ENCODE measurements at regions not wholly inside any gene's neighbourhood (a gene's known extent, or its start where the extent isn't known, plus 50 kb on each side); places are given as distances from the start of the nearest gene placed in this dataset.
A peak's percentile ranks its signal among the peaks of the same experiment; 100 is the strongest.

GRCh38 chr14:55847766-55848165 is 267.8 kb downstream of the KTN1 start:
- DNase-seq (ENCODE audit: extremely low read depth, low read depth): no peak
- TF ChIP-seq CTCF (IDR thresholded peaks at IDR 0.05; ENCODE audit: low read depth, low read length): no peak

DNA sequence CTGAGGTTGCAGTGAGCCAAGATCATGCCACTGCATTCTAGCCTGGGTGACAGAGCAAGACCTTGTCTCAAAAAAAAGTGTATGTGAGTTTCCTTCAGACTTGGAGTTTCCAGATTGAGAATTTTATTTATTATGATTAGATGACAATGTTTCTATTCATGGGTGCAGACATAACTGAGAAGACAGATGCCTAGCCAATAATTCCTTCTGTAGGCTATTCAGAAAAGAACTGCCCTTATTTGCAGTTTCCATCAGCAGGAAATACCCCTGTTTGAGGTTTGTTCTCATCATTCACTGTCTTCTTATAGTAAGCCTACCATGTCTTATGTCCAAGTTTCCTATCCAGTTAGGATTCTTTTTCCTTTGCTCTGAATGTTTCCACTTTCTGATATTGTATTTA is 269.0 kb downstream of the KTN1 start:
- TF ChIP-seq CTCF (IDR thresholded peaks at IDR 0.05; ENCODE audit: low read depth, low read length): no peak
- DNase-seq (ENCODE audit: extremely low read depth, low read depth): no peak

DNA sequence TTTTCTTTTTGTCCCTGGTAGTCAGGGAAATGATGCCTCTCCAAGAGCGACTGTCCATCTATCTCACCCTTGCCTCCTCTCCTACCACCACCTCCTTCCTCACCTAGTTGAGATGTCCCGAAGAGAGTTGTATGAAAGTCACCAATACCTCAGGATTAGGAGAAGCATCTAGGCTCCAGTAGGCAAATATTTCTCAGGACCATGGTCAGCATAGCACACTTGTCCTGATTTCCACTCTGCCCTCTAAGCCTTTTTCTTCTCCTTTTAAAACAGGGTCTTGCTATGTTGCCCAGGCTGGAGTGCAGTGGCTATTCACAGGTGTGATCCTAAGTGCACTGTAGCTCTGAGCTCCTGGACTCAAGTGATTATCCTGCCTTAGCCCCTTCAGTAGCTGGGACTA is 268.4 kb upstream of the PELI2 start:
- DNase-seq (ENCODE audit: extremely low read depth, low read depth): no peak
- no peak for TF ChIP-seq CTCF (IDR thresholded peaks at IDR 0.05; ENCODE audit: low read depth, low read length)

DNA sequence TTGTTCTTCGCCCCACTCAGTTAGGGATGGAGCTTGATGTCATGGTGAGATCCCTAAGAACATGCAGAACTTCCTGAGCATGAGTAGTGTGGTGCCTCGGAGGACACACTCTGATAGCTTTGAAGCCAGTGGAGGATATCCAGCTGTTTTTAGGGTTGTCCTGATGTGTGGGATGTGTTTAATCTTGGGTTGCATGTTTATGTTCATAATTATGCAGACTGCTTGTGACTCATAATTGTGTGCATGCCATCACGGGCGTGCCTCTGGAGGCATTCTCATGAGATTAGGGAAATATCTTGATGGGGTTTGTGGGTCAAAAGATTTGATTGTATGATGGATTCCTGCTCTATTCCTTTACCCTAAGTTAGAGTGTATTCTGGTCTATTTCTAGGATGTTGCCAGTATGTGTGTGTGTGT is 267.4 kb upstream of the PELI2 start:
- peak; percentile 62 for DNase-seq (ENCODE audit: extremely low read depth, low read depth)
- TF ChIP-seq CTCF (IDR thresholded peaks at IDR 0.05; ENCODE audit: low read depth, low read length): no peak

DNA sequence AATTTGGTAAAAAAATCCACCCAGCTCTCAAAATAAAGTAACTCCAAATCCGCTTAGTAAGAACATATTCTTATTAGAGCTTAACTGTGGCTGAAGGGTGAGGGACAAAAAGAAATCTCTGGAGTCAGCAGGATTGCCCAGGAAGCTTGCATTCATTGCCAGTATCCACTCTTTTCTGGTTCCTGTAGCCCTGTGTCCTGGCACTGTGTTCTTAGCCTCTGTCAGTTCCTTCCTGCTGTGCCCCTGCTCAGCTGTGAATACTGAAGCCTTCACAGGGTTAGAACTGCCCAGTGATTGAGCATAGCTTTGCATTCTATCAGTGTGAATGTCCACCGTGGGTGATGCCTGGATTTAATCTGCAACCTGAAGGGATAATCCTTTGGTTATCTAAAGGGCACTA is 266.9 kb upstream of the PELI2 start:
- no peak for TF ChIP-seq CTCF (IDR thresholded peaks at IDR 0.05; ENCODE audit: low read depth, low read length)
- DNase-seq (ENCODE audit: extremely low read depth, low read depth): no peak

DNA sequence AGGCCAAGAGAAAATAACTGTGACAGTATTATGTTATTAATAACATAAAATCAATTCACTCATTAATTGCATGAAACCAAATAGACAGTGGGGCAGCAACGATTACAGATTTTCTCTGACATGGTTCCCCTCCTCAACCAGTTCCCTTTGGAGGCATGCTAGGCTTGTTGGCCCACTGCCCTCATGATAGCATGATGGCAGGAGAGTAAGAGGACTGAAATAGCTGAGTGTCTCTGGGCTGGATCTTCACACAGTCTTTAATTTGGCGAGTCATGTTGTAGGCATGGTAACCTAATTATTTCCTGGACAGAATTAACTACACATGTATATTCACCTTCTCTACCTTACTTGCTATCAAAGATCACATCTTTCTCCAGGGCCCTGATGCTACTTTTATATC is 266.2 kb upstream of the PELI2 start:
- no peak for DNase-seq (ENCODE audit: extremely low read depth, low read depth)
- TF ChIP-seq CTCF (IDR thresholded peaks at IDR 0.05; ENCODE audit: low read depth, low read length): no peak

DNA sequence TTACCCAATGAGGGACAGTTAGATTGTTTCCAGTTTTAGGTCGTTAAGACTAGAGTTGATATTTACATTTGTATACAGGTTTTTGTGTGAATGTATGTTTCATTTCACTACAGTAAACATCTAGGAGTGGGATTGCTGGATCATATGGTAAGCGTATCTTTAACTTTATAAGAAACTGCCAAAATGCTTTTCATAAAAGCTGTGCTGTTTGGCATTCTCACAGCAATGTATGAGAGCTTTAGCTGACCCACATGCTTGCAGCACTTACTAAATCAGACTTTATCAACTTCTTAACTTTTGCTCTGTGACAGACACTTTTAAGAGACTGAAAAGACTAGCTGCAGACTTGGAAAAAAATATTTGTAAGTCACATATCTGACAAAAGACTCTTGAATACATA is 262.5 kb upstream of the PELI2 start:
- no peak for TF ChIP-seq CTCF (IDR thresholded peaks at IDR 0.05; ENCODE audit: low read depth, low read length)
- DNase-seq (ENCODE audit: extremely low read depth, low read depth): no peak
